ENCODE measurements at regions not wholly inside any gene's neighbourhood (a gene's known extent, or its start where the extent isn't known, plus 50 kb on each side); places are given as distances from the start of the nearest gene placed in this dataset.

DNA sequence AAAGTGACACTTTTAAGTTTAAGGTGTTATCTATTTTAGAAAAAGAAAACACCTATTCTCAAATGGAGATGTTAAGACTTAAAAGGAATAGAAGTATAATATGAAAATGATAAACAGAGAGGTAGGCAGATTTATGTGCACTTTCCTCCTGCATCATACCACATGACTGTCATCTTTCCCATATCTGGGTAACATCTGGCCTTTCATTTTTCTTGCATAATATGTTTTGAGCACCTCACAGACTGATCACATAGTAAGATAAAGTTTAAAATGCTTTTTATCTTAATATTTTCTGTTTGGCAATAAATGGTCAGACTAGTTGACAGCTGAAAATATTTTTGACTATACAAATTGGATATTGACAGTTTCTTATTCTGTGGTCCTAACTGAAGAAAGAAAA lies 1852.1 kb upstream of the PIK3C3 start:
- TF ChIP-seq, protein P1, sequence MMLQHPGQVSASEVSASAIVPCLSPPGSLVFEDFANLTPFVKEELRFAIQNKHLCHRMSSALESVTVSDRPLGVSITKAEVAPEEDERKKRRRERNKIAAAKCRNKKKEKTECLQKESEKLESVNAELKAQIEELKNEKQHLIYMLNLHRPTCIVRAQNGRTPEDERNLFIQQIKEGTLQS (IDR thresholded peaks at IDR 0.05), result no peak
- no peak for TF ChIP-seq TAF1 (conservative IDR thresholded peaks at IDR 0.05)
- TF ChIP-seq SP1 (IDR thresholded peaks at IDR 0.05), result no peak
- TF ChIP-seq, protein P2, sequence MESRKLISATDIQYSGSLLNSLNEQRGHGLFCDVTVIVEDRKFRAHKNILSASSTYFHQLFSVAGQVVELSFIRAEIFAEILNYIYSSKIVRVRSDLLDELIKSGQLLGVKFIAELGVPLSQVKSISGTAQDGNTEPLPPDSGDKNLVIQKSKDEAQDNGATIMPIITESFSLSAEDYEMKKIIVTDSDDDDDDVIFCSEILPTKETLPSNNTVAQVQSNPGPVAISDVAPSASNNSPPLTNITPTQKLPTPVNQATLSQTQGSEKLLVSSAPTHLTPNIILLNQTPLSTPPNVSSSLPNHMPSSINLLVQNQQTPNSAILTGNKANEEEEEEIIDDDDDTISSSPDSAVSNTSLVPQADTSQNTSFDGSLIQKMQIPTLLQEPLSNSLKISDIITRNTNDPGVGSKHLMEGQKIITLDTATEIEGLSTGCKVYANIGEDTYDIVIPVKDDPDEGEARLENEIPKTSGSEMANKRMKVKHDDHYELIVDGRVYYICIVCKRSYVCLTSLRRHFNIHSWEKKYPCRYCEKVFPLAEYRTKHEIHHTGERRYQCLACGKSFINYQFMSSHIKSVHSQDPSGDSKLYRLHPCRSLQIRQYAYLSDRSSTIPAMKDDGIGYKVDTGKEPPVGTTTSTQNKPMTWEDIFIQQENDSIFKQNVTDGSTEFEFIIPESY (IDR thresholded peaks at IDR 0.05), result no peak
- TF ChIP-seq HNF4A (conservative IDR thresholded peaks at IDR 0.05), result no peak
- no peak for TF ChIP-seq RAD21 (IDR thresholded peaks at IDR 0.05)
- TF ChIP-seq JUND (IDR thresholded peaks at IDR 0.05), result no peak
- TF ChIP-seq, protein P3, sequence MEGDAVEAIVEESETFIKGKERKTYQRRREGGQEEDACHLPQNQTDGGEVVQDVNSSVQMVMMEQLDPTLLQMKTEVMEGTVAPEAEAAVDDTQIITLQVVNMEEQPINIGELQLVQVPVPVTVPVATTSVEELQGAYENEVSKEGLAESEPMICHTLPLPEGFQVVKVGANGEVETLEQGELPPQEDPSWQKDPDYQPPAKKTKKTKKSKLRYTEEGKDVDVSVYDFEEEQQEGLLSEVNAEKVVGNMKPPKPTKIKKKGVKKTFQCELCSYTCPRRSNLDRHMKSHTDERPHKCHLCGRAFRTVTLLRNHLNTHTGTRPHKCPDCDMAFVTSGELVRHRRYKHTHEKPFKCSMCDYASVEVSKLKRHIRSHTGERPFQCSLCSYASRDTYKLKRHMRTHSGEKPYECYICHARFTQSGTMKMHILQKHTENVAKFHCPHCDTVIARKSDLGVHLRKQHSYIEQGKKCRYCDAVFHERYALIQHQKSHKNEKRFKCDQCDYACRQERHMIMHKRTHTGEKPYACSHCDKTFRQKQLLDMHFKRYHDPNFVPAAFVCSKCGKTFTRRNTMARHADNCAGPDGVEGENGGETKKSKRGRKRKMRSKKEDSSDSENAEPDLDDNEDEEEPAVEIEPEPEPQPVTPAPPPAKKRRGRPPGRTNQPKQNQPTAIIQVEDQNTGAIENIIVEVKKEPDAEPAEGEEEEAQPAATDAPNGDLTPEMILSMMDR (IDR thresholded peaks at IDR 0.05; ENCODE audit: low read depth, low read length, missing input control), result no peak
- no peak for TF ChIP-seq EGR1 (IDR thresholded peaks at IDR 0.05; ENCODE audit: low read depth in 2 of 2)
- no peak for DNase-seq (ENCODE audit: low spot score)
- no peaks in the 10 kb centered on the region for H3K36me3 ChIP-seq (ENCODE audit: control insufficient read depth in 4 of 4, insufficient read depth in 3 of 4, low read depth in 1 of 4, low read length in 3 of 4)

DNA sequence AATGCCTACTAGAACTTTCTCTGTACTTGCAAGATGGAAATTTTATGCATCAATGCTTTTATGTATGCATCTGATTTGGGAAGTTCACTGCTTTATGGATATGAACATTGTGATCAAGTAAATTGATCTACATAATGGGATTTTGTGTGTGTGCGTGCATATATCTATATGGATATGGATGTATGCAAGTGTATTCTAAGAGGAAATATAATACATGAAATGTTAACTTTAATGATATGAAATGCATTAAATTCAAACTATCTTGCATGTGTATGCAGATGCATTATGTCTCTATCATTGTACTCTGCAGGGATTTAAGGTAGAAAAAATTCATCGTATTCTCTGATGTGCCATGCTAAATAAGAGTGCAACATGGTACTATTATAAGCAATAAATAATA lies 1855.4 kb upstream of the PIK3C3 start:
- no peaks in the 10 kb centered on the region for H3K27me3 ChIP-seq (ENCODE audit: control insufficient read depth in 4 of 4, insufficient read depth in 4 of 4, low read length in 3 of 4)
- no peaks in the 10 kb centered on the region for H3K9me3 ChIP-seq (ENCODE audit: control insufficient read depth in 4 of 4, low read length in 3 of 4)
- H3K27ac ChIP-seq (ENCODE audit: low read depth in 1 of 2, low read length in 2 of 2), result no peak overlapping the region
- no peak overlapping the region for H3K9ac ChIP-seq (ENCODE audit: low read depth in 1 of 2, low read length in 2 of 2)
- H3K36me3 ChIP-seq (ENCODE audit: control insufficient read depth in 4 of 4, insufficient read depth in 3 of 4, low read depth in 1 of 4, low read length in 3 of 4), result no peaks in the 10 kb centered on the region
- WGBS, result 84% methylated on average over 2 of the region's 2 CpGs
- TF ChIP-seq HNF4A (conservative IDR thresholded peaks at IDR 0.05), result no peak
- TF ChIP-seq, protein P3 (IDR thresholded peaks at IDR 0.05; ENCODE audit: low read depth, low read length, missing input control), result no peak
- no peak for TF ChIP-seq YY1 (IDR thresholded peaks at IDR 0.05)
- TF ChIP-seq, protein P4, sequence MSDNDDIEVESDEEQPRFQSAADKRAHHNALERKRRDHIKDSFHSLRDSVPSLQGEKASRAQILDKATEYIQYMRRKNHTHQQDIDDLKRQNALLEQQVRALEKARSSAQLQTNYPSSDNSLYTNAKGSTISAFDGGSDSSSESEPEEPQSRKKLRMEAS (IDR thresholded peaks at IDR 0.05), result no peak
- no peak for TF ChIP-seq GABPA (IDR thresholded peaks at IDR 0.05 in 1 of 2, conservative IDR thresholded peaks at IDR 0.05 in 1 of 2)
- TF ChIP-seq EGR1 (IDR thresholded peaks at IDR 0.05; ENCODE audit: low read depth in 2 of 2), result no peak
- TF ChIP-seq RXRA (IDR thresholded peaks at IDR 0.05), result no peak
- TF ChIP-seq FOXA1 (IDR thresholded peaks at IDR 0.05), result no peak
- TF ChIP-seq RAD21 (IDR thresholded peaks at IDR 0.05), result no peak
- TF ChIP-seq HNF4G (IDR thresholded peaks at IDR 0.05), result no peak
- no peak for TF ChIP-seq FOXA2 (IDR thresholded peaks at IDR 0.05)
- TF ChIP-seq SP1 (IDR thresholded peaks at IDR 0.05), result no peak
- TF ChIP-seq, protein P2 (IDR thresholded peaks at IDR 0.05), result no peak
- TF ChIP-seq JUND (IDR thresholded peaks at IDR 0.05), result no peak
- TF ChIP-seq, protein P5, sequence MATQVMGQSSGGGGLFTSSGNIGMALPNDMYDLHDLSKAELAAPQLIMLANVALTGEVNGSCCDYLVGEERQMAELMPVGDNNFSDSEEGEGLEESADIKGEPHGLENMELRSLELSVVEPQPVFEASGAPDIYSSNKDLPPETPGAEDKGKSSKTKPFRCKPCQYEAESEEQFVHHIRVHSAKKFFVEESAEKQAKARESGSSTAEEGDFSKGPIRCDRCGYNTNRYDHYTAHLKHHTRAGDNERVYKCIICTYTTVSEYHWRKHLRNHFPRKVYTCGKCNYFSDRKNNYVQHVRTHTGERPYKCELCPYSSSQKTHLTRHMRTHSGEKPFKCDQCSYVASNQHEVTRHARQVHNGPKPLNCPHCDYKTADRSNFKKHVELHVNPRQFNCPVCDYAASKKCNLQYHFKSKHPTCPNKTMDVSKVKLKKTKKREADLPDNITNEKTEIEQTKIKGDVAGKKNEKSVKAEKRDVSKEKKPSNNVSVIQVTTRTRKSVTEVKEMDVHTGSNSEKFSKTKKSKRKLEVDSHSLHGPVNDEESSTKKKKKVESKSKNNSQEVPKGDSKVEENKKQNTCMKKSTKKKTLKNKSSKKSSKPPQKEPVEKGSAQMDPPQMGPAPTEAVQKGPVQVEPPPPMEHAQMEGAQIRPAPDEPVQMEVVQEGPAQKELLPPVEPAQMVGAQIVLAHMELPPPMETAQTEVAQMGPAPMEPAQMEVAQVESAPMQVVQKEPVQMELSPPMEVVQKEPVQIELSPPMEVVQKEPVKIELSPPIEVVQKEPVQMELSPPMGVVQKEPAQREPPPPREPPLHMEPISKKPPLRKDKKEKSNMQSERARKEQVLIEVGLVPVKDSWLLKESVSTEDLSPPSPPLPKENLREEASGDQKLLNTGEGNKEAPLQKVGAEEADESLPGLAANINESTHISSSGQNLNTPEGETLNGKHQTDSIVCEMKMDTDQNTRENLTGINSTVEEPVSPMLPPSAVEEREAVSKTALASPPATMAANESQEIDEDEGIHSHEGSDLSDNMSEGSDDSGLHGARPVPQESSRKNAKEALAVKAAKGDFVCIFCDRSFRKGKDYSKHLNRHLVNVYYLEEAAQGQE (IDR thresholded peaks at IDR 0.05), result no peak
- TF ChIP-seq TAF1 (conservative IDR thresholded peaks at IDR 0.05), result no peak
- TF ChIP-seq NR2F2 (IDR thresholded peaks at IDR 0.05), result no peak
- TF ChIP-seq, protein P1 (IDR thresholded peaks at IDR 0.05), result no peak
- no peak for DNase-seq (ENCODE audit: low spot score)
- no peak overlapping the region for H3K4me3 ChIP-seq (ENCODE audit: low read depth in 1 of 3, low read length in 3 of 3)
- no peaks in the 10 kb centered on the region for H3K4me1 ChIP-seq (ENCODE audit: control insufficient read depth in 4 of 4, insufficient read depth in 4 of 4, low read length in 3 of 4)

More for the DNA sequence above, 1852.1 kb upstream of the PIK3C3 start:
- Histone ChIP-seq H3K9me3 (ENCODE audit: control insufficient read depth in 4 of 4, low read length in 3 of 4) (no peaks in the 10 kb centered on the region), H3K27ac (ENCODE audit: low read depth in 1 of 2, low read length in 2 of 2) (no peak overlapping the region), H3K4me1 (ENCODE audit: control insufficient read depth in 4 of 4, insufficient read depth in 4 of 4, low read length in 3 of 4) (no peaks in the 10 kb centered on the region), H3K4me3 (ENCODE audit: low read depth in 1 of 3, low read length in 3 of 3) (no peak overlapping the region), H3K9ac (ENCODE audit: low read depth in 1 of 2, low read length in 2 of 2) (no peak overlapping the region), H3K27me3 (ENCODE audit: control insufficient read depth in 4 of 4, insufficient read depth in 4 of 4, low read length in 3 of 4) (no peaks in the 10 kb centered on the region)

Measured in liver (tissue), 8 donors.